CD4-positive, alpha-beta T cell (primary cell): ENCODE measurements at regions not wholly inside any gene's neighbourhood (a gene's known extent, or its start where the extent isn't known, plus 50 kb on each side); places are given as distances from the start of the nearest gene placed in this dataset.

ENCODE experiments used
- ATAC-seq: fragments of 200-7000 bp; cut with Tn5 transposase; one replicate; pipeline ENCODE4 v1.10.0; 2022; ENCODE audit warnings: mild to moderate bottlenecking; ENCODE audit not compliant: poor library complexity
- CTCF ChIA-PET: fragments of 350-600 bp; sonication (Branson Sonifier 250); formaldehyde crosslinking; loops from one replicate; lab custom pipeline; 2021; ENCODE audit warnings: antibody characterized with exemption, inconsistent platforms; lab: Charles Lee
- POLR2A ChIA-PET: fragments of 350-600 bp; sonication (Branson Sonifier 250); formaldehyde crosslinking; loops from one replicate; lab custom pipeline; 2021; ENCODE audit warnings: antibody characterized with exemption, inconsistent platforms; lab: Charles Lee
- DNase-seq, 14 experiments: peaks; one replicate each; pipeline ENCODE4 v3.0.0-alpha.2; 2013 to 2020; ENCODE audit warnings: mixed read lengths in 2 of 14
- H3K27ac ChIP-seq, 2 donors: one replicate each; pipeline versions ENCODE4 v1.5.1 to v1.7.0; 2013; ENCODE audit warnings: low read length in 2 of 2, low read depth in 1 of 2, mild to moderate bottlenecking in 1 of 2
- H3K27me3 ChIP-seq, 2 experiments: 1 replicate in 1 of 2; 2 replicates in 1 of 2; pipeline versions ENCODE4 v1.6.1 to v1.7.0; 2013; ENCODE audit warnings: low read length in 2 of 2, control low read depth in 1 of 2, mild to moderate bottlenecking in 1 of 2, moderate library complexity in 1 of 2; ENCODE audit not compliant: insufficient read depth in 2 of 2, control insufficient read depth in 1 of 2
- H3K36me3 ChIP-seq: one replicate; pipeline ENCODE4 v1.6.1; 2013; ENCODE audit warnings: low read length, control low read depth; ENCODE audit not compliant: insufficient read depth
- H3K4me1 ChIP-seq: one replicate; pipeline ENCODE4 v1.6.1; 2013; ENCODE audit warnings: low read length, control low read depth; ENCODE audit not compliant: insufficient read depth
- H3K4me3 ChIP-seq: one replicate; pipeline ENCODE4 v1.5.1; 2013; ENCODE audit warnings: mild to moderate bottlenecking, low read length, moderate library complexity
- H3K9me3 ChIP-seq, 2 experiments: 1 replicate in 1 of 2; 2 replicates in 1 of 2; pipeline versions ENCODE4 v1.6.1 to v1.7.0; 2013; ENCODE audit warnings: low read length in 2 of 2, mild to moderate bottlenecking in 2 of 2, control low read depth in 1 of 2, moderate library complexity in 1 of 2; ENCODE audit not compliant: control insufficient read depth in 1 of 2, insufficient read depth in 1 of 2
- H3K27ac Mint-ChIP-seq: one replicate; pipeline ENCODE4 v1.8.0; 2020; ENCODE audit warnings: mixed read lengths
- H3K27me3 Mint-ChIP-seq: one replicate; pipeline ENCODE4 v1.8.0; 2021; ENCODE audit warnings: mixed read lengths
- H3K36me3 Mint-ChIP-seq: one replicate; pipeline ENCODE4 v1.8.0; 2021; ENCODE audit warnings: low read depth, mixed read lengths
- H3K4me1 Mint-ChIP-seq: one replicate; pipeline ENCODE4 v1.8.0; 2021; ENCODE audit warnings: low read depth, mixed read lengths
- H3K4me3 Mint-ChIP-seq: one replicate; pipeline ENCODE4 v1.8.0; 2020; ENCODE audit warnings: mild to moderate bottlenecking, mixed read lengths
- H3K9me3 Mint-ChIP-seq: one replicate; pipeline ENCODE4 v1.8.0; 2020; ENCODE audit warnings: mixed read lengths
- intact Hi-C, 2 experiments: fragments of 100-400 bp; cut with DNase I in 1 of 2; cut with micrococcal nuclease in 1 of 2; formaldehyde crosslinking; loops; one replicate each; pipeline versions ENCODE4 v1.15.1 to v1.9.0; 2023 to 2025; cut with DNase I, micrococcal nuclease
- TF ChIP-seq, protein P1 (sequence below): fragments of 200-600 bp; IDR thresholded peaks from one replicate; pipeline ENCODE4 v1.8.0; 2022; ENCODE audit warnings: antibody characterized with exemption, mild to moderate bottlenecking

DNA sequence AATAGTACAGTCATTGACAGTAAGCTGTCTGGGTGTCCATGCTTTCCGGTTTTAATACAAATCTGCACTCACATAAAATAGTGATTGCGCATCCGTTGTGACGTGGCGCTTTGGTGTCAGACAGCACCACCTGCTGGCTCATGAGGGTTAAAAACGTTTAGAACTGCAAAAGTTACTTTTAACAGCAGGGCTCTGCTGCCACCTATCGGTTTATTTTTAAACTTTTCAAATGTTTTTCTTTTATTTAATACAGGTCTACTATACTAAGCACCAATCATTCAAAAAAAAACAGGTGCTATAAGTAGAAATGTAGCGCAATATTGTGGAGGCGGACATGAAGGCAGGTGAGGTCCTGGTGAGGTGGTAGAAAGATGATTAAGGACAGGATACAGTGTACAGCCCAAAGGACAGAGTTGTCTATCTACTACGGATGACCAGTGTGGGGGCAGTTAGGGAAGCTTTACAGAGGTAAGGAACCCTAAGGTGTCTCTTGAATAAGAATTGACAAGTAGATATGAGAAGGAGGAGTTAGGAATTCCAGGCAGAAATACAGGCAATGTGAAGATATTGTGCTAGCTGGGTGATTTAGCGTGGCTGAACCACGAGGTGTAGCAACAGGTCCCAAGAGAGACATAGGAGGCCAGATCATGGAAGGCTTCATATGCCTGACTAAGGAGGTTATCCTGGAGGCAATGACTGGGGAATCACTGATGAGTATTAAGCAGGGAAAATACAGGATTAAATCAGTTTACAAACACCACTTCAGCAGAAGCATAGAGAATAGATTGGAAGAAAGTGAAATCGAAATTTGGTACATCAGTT, 91.5 kb upstream of the PRB2 start:
- Histone ChIP-seq H3K4me1 (peaks cover 4% of the 10 kb centered on the region), H3K27me3 (no peaks in the 10 kb centered on the region), H3K4me3 (no peak overlapping the region), H3K9me3 (no peaks in the 10 kb centered on the region), H3K36me3 (no peaks in the 10 kb centered on the region), H3K27ac (no peak overlapping the region)
- H3K27me3 Mint-ChIP-seq, result no peaks in the 10 kb centered on the region
- POLR2A ChIA-PET, result interaction anchor here (1.6 kb wide), 1 partner anchor 716 kb away, joined by 6 read pairs; no protein-coding TSS in a partner anchor
- H3K4me1 Mint-ChIP-seq, result peaks cover 5% of the 10 kb centered on the region
- no peaks in the 10 kb centered on the region for H3K36me3 Mint-ChIP-seq
- intact Hi-C loops, result loop anchor here (1.0 to 10.0 kb wide), 11 partner anchors 282 to 1335 kb away; partner anchors contain the start of gene MAGOHB (in 2 of the 2)
- TF ChIP-seq, protein P1, sequence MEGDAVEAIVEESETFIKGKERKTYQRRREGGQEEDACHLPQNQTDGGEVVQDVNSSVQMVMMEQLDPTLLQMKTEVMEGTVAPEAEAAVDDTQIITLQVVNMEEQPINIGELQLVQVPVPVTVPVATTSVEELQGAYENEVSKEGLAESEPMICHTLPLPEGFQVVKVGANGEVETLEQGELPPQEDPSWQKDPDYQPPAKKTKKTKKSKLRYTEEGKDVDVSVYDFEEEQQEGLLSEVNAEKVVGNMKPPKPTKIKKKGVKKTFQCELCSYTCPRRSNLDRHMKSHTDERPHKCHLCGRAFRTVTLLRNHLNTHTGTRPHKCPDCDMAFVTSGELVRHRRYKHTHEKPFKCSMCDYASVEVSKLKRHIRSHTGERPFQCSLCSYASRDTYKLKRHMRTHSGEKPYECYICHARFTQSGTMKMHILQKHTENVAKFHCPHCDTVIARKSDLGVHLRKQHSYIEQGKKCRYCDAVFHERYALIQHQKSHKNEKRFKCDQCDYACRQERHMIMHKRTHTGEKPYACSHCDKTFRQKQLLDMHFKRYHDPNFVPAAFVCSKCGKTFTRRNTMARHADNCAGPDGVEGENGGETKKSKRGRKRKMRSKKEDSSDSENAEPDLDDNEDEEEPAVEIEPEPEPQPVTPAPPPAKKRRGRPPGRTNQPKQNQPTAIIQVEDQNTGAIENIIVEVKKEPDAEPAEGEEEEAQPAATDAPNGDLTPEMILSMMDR, result peak; percentile 100
- H3K27ac Mint-ChIP-seq, result no peak overlapping the region
- H3K9me3 Mint-ChIP-seq, result no peaks in the 10 kb centered on the region
- no peak overlapping the region for H3K4me3 Mint-ChIP-seq
- CTCF ChIA-PET, result interaction anchor here (0.7 to 2.6 kb wide), 10 partner anchors 14 to 1334 kb away, joined by 3 to 24 read pairs (median 4); no protein-coding TSS in a partner anchor
- ATAC-seq (peak; percentile 98), DNase-seq (peak; percentile 60 to 92 (median 74))

DNA sequence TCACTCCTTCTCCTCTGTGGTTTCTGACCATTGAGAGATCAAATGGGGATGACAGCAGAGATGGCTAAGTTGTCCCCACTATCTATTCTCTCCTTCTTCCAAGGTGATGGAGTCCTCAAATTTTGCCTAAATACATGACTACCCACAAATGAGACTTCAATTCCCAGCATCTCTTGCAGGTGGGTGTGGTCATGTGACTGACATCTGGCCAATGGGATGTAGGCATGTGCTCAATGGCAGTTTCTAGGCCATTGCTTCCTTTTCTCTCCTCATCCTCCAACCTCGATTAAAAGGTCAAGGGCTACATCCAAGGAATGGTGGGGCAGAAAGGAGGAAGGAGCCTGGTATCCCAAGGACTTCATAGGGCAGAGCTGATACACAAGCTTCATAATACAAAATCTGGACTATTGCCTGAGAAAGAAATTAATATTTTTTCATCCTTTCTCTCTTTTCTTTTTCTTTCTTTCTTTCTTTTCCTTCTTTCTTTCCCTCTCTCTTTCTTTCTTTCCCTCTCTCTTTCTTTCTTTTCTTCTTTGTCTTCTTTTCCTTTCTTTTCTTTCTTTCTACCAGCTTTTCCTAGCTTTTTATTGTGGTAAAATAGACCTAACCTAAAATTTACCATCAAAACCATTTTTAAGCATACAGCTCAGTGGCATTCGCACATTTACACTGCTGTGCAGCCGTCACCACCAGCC, 100.9 kb upstream of the PRB2 start:
- H3K4me3 ChIP-seq, result no peak overlapping the region
- Mint-ChIP-seq H3K9me3 (peaks cover 1% of the 10 kb centered on the region), H3K4me3 (no peak overlapping the region), H3K4me1 (no peaks in the 10 kb centered on the region), H3K36me3 (no peaks in the 10 kb centered on the region), H3K27me3 (peaks cover 41% of the 10 kb centered on the region), H3K27ac (no peak overlapping the region)
- ATAC-seq, result no peak
- H3K36me3 ChIP-seq, result no peaks in the 10 kb centered on the region
- DNase-seq, result no peak
- intact Hi-C loops, result no loop called here
- peaks cover 0 to 14% of the 10 kb centered on the region in 2 experiments for H3K9me3 ChIP-seq
- CTCF ChIA-PET, result no interaction called here
- POLR2A ChIA-PET, result interaction anchor here (0.7 kb wide), 1 partner anchor 50 kb away, joined by 3 read pairs; no protein-coding TSS in a partner anchor
- TF ChIP-seq, protein P1, result no peak
- no peak overlapping the region for H3K27ac ChIP-seq
- peaks cover 12% of the 10 kb centered on the region for H3K4me1 ChIP-seq
- peaks cover 5 to 18% of the 10 kb centered on the region in 2 experiments for H3K27me3 ChIP-seq

GRCh38 chr12:11497438-11497837, 102.1 kb upstream of the PRB2 start:
- intact Hi-C loops, result no loop called here
- peaks cover 50% of the 10 kb centered on the region for H3K27me3 Mint-ChIP-seq
- Histone ChIP-seq H3K36me3 (no peaks in the 10 kb centered on the region), H3K27me3 (peaks cover 5 to 18% of the 10 kb centered on the region in 2 experiments), H3K9me3 (peaks cover 0 to 14% of the 10 kb centered on the region in 2 experiments), H3K4me3 (no peak overlapping the region), H3K27ac (no peak overlapping the region), H3K4me1 (peaks cover 12% of the 10 kb centered on the region)
- ATAC-seq (no peak), DNase-seq (no peak)
- CTCF ChIA-PET, result no interaction called here
- H3K4me3 Mint-ChIP-seq, result no peak overlapping the region
- POLR2A ChIA-PET, result no interaction called here
- no peak overlapping the region for H3K27ac Mint-ChIP-seq
- peaks cover 1% of the 10 kb centered on the region for H3K9me3 Mint-ChIP-seq
- no peaks in the 10 kb centered on the region for H3K36me3 Mint-ChIP-seq
- H3K4me1 Mint-ChIP-seq, result no peaks in the 10 kb centered on the region
- TF ChIP-seq, protein P1, result no peak
